H54 (cell line): ENCODE measurements at regions not wholly inside any gene's neighbourhood (a gene's known extent, or its start where the extent isn't known, plus 50 kb on each side); places are given as distances from the start of the nearest gene placed in this dataset.
"Not testable (repeated sequence)": the region's sequence is repeated elsewhere in the genome, so short reads cannot be mapped to it uniquely, and the experiment has no call there.

ENCODE experiments used
- DNase-seq: peaks from one replicate; pipeline ENCODE4 v3.0.0; 2011; ENCODE audit warnings: low spot score, mixed read lengths; ENCODE audit not compliant: insufficient read length
- FAIRE-seq: peaks from 3 replicates; lab custom pipeline; 2011; peaks lifted over from hg19 to GRCh38; lab: Jason Lieb, UNC
- POLR2A ChIP-seq: IDR thresholded peaks from 2 replicates; pipeline ENCODE4 v1.6.1; 2011; ENCODE audit warnings: low read depth, mild to moderate bottlenecking, low read length

- DNase-seq (no peak), FAIRE-seq (no peak)
- no peak for TF ChIP-seq POLR2A
Observed at GRCh38 chr3:193954752-193955151, 181.2 kb upstream of the HES1 start.

GRCh38 chr3:193955719-193956118 is 180.2 kb upstream of the HES1 start:
- DNase-seq (no peak), FAIRE-seq (no peak)
- no peak for TF ChIP-seq POLR2A

GRCh38 chr3:193959861-193960260 is 176.1 kb upstream of the HES1 start:
- TF ChIP-seq POLR2A: no peak
- FAIRE-seq (no peak), DNase-seq (no peak)

- DNase-seq (no peak), FAIRE-seq (no peak)
- no peak for TF ChIP-seq POLR2A
Observed at GRCh38 chr3:193960487-193961274, 175.3 kb upstream of the HES1 start.

- DNase-seq (no peak), FAIRE-seq (peak; percentile 6)
- no peak for TF ChIP-seq POLR2A
Observed at GRCh38 chr3:193962986-193963685, 172.8 kb upstream of the HES1 start.

- TF ChIP-seq POLR2A: no peak
- FAIRE-seq (no peak), DNase-seq (no peak)
Observed at GRCh38 chr3:193963808-193964516, 172.0 kb upstream of the HES1 start.

- FAIRE-seq: no peak
- TF ChIP-seq POLR2A: no peak
- DNase-seq: no peak
Observed at GRCh38 chr3:193964517-193964880, 171.4 kb upstream of the HES1 start.

- DNase-seq: no peak
- FAIRE-seq: no peak
- no peak for TF ChIP-seq POLR2A
Observed at GRCh38 chr3:193968380-193968974, 167.5 kb upstream of the HES1 start.

- DNase-seq: peak; percentile 45
- FAIRE-seq: not testable (repeated sequence)
Observed at GRCh38 chr3:193970131-193970772, 165.7 kb upstream of the HES1 start.

- FAIRE-seq: no peak
- DNase-seq: no peak
- TF ChIP-seq POLR2A: no peak
Observed at GRCh38 chr3:193970773-193971206, 165.2 kb upstream of the HES1 start.

GRCh38 chr3:193971261-193971751 is 164.6 kb upstream of the HES1 start:
- TF ChIP-seq POLR2A: no peak
- FAIRE-seq (no peak), DNase-seq (no peak)

- TF ChIP-seq POLR2A: no peak
- DNase-seq: no peak
- no peak for FAIRE-seq
Observed at GRCh38 chr3:193971966-193972365, 164.0 kb upstream of the HES1 start.

- FAIRE-seq: peak; percentile 57
- DNase-seq: no peak
- TF ChIP-seq POLR2A: no peak
Observed at GRCh38 chr3:193972832-193973231, 163.1 kb upstream of the HES1 start.
